ENCODE measurements at regions not wholly inside any gene's neighbourhood (a gene's known extent, or its start where the extent isn't known, plus 50 kb on each side); places are given as distances from the start of the nearest gene placed in this dataset.
"Not testable (repeated sequence)": the region's sequence is repeated elsewhere in the genome, so short reads cannot be mapped to it uniquely, and the experiment has no call there.

GRCh38 chr4:38512840-38513239 lies 151.2 kb upstream of the KLF3 start:
- DNase-seq (no peak), ATAC-seq (no peak)
- intact Hi-C loops (cut with DNase I, micrococcal nuclease): no loop called here

GRCh38 chr4:38514465-38515146 lies 149.4 kb upstream of the KLF3 start:
- DNase-seq (no peak), ATAC-seq (peak; percentile 93)
- intact Hi-C loops (cut with DNase I, micrococcal nuclease): no loop called here

GRCh38 chr4:38516190-38516589 lies 147.8 kb upstream of the KLF3 start:
- DNase-seq (no peak), ATAC-seq (no peak)
- intact Hi-C loops (cut with DNase I, micrococcal nuclease): no loop called here

- peak; percentile 30 for ATAC-seq
- intact Hi-C loops (cut with DNase I, micrococcal nuclease): no loop called here
- DNase-seq: no peak
Observed at GRCh38 chr4:38519666-38520065, 144.3 kb upstream of the KLF3 start.

- intact Hi-C loops (cut with DNase I, micrococcal nuclease): no loop called here
- DNase-seq (no peak), ATAC-seq (no peak)
Observed at GRCh38 chr4:38523054-38523453, 140.9 kb upstream of the KLF3 start.

GRCh38 chr4:38523524-38524448 lies 140.2 kb upstream of the KLF3 start:
- ATAC-seq (no peak), DNase-seq (no peak)
- intact Hi-C loops (cut with DNase I, micrococcal nuclease): no loop called here

GRCh38 chr4:38526412-38526811 lies 137.6 kb upstream of the KLF3 start:
- ATAC-seq: peak; percentile 73
- intact Hi-C loops (cut with DNase I, micrococcal nuclease): no loop called here
- DNase-seq: peak in 1 of 2 donors; percentile 53

- ATAC-seq: peak; percentile 95
- intact Hi-C loops (cut with DNase I, micrococcal nuclease): no loop called here
- peak; percentile 68 to 82 for DNase-seq
Observed at GRCh38 chr4:38529189-38530115, 134.5 kb upstream of the KLF3 start.

GRCh38 chr4:38530486-38530885 lies 133.5 kb upstream of the KLF3 start:
- ATAC-seq (no peak), DNase-seq (no peak)
- intact Hi-C loops (cut with DNase I, micrococcal nuclease): no loop called here

- ATAC-seq (no peak), DNase-seq (no peak)
- intact Hi-C loops (cut with DNase I, micrococcal nuclease): no loop called here
Observed at GRCh38 chr4:38531141-38531727, 132.8 kb upstream of the KLF3 start.

GRCh38 chr4:38532908-38533499 lies 131.0 kb upstream of the KLF3 start:
- intact Hi-C loops (cut with DNase I, micrococcal nuclease): no loop called here
- DNase-seq (no peak), ATAC-seq (no peak)

GRCh38 chr4:38534344-38535045 lies 129.5 kb upstream of the KLF3 start:
- ATAC-seq: no peak
- no peak for DNase-seq
- intact Hi-C loops (cut with DNase I, micrococcal nuclease): no loop called here

- ATAC-seq: peak; percentile 15
- intact Hi-C loops (cut with DNase I, micrococcal nuclease); DNase-seq: not testable (repeated sequence)
Observed at GRCh38 chr4:38535071-38535470, 128.9 kb upstream of the KLF3 start.

- ATAC-seq: no peak
- no peak for DNase-seq
- intact Hi-C loops (cut with DNase I, micrococcal nuclease): no loop called here
Observed at GRCh38 chr4:38535717-38536116, 128.3 kb upstream of the KLF3 start.

- no peak for ATAC-seq
- intact Hi-C loops (cut with DNase I, micrococcal nuclease): no loop called here
- no peak for DNase-seq
Observed at GRCh38 chr4:38536716-38537115, 127.3 kb upstream of the KLF3 start.

GRCh38 chr4:38537666-38538065 lies 126.3 kb upstream of the KLF3 start:
- ATAC-seq: no peak
- no peak for DNase-seq
- intact Hi-C loops (cut with DNase I, micrococcal nuclease): no loop called here

GRCh38 chr4:38538517-38538916 lies 125.5 kb upstream of the KLF3 start:
- intact Hi-C loops (cut with DNase I, micrococcal nuclease): no loop called here
- peak; percentile 64 for ATAC-seq
- DNase-seq: no peak

GRCh38 chr4:38539501-38539900 lies 124.5 kb upstream of the KLF3 start:
- intact Hi-C loops (cut with DNase I, micrococcal nuclease): no loop called here
- no peak for ATAC-seq
- no peak for DNase-seq
